GM18907 (cell line): ENCODE measurements at regions not wholly inside any gene's neighbourhood (a gene's known extent, or its start where the extent isn't known, plus 50 kb on each side); places are given as distances from the start of the nearest gene placed in this dataset.
"Not testable (repeated sequence)": the region's sequence is repeated elsewhere in the genome, so short reads cannot be mapped to it uniquely, and the experiment has no call there.

Source experiments
- ATAC-seq: cut with Tn5 transposase; IDR thresholded peaks from one replicate; pipeline ENCODE4 v1.9.1; 2021; ENCODE audit warnings: mild to moderate bottlenecking, moderate library complexity; ENCODE audit not compliant: unreplicated experiment

DNA sequence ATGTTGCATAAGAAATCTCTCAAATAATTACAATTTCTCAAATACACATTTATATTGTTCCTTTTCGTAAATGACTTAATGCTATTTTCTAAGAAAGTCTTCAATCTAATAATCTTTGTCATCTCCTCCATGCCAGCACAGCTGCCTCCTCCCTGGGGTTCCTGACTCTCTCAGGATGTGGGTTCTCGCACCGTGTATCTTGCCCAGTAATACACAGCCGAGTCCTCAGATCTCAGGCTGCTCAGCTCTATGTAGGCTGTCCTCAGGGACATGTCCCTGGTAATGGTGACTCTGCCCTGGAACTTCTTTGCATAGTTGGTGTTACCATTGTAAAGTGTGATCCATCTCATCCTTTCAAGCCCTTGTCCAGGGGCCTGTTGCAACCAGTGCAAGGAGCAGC, 1177.3 kb downstream of the TMEM121 start:
- ATAC-seq: not testable (repeated sequence)

DNA sequence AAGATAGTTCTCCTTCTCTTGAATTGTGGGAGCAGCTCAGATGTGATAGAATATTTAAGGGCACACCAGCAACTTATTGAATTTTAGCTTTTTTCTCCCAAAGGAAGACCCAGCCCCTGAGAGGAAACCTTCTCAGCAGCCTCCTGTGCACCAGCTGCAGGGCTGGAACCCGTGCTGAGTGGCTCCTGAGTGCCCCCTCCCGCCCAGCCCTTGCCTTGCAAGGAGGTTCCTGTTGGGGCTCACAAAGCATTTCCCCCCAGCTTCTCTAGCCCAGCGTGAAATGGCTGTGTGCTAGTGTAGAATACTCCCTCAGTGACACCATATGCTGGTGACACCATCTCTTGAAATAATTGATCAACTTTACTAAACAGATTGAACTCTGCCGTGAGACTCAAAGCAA, 1180.1 kb downstream of the TMEM121 start:
- not testable (repeated sequence) for ATAC-seq

- ATAC-seq: not testable (repeated sequence)
These were observed 1183.8 kb downstream of the TMEM121 start for GRCh38 chr14:106710187-106710586.

DNA sequence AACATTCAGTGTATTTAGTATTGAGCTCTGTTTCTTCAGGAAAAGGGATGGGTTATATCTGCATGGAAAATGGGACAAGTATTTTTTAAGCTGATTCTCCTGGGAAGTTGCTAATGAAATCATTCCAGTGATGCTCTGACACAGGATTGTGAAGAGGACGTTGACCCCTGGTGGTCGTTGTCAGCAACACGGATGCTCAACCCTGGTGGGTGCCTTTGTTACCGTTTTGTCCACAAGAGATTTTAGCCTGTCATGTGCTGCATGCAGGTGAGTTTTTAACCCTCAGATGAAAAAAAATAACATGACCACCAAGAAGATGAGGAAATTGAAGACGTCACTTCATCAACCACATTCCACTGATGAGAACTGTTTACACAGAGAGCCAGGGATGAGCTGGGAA, 1186.1 kb downstream of the TMEM121 start:
- not testable (repeated sequence) for ATAC-seq

GRCh38 chr14:106714446-106715428, 1188.4 kb downstream of the TMEM121 start:
- ATAC-seq: peak; percentile 73

GRCh38 chr14:106717544-106717943, 1191.2 kb downstream of the TMEM121 start:
- peak; percentile 71 for ATAC-seq

- ATAC-seq: not testable (repeated sequence)
These were observed 1193.5 kb downstream of the TMEM121 start for GRCh38 chr14:106719880-106720279.

DNA sequence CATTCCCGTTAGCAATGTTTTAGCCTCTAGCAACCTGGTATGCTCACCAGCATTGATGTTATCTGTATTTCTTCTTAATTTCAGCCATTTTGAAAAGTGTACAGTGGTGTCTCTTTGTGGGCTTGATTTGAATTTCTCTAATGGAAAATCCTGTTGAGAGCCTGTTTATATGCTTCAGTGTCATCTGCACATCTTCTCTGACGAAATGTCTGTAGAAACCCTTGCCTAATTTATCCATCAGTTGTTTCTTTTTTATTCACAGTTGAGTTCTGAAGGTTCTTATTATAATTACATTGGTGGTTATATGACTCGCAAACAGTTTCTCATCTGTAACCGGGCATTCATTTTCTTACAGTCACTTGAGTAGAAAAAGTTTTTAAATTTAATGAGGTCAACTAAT, 1195.5 kb downstream of the TMEM121 start:
- not testable (repeated sequence) for ATAC-seq

DNA sequence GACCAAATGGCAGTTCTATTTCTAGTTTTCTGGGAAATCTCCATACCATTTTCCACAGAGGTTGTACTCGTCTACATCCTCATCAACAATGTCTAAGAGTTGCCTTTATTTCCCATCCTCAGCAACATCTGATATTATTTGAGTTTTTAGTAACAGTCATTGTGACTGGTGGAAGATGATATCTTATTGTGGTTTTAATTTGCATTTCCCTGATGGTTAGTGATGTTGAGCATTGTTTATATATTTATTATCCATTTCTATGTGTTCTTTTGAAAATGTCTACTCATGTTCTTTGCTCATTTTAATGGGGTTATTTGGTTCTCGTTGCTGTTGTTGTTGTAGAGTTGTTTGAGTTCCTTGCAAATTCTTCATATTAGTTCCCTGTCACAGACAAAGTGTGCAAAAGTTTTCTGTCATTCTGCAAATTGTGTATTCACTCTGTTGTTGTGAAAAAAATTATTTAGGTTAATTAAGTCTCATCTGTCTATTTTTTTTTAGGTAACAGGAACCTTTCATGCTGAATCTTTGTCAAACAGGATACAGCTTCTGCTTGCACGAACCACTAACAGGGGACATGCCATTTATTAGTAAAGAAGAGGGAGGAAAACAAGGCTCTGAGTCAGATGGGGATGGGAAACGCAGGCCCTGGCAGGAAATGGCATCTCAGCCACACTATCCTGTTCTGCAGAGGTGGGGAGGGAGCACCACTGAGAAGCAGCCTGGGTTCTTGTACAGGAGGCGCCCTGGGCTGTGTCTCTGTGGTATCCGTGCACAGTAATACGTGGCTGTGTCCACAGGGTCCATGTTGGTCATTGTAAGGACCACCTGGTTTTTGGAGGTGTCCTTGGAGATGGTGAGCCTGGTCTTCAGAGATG, 1196.7 kb downstream of the TMEM121 start:
- ATAC-seq: not testable (repeated sequence)

- ATAC-seq: not testable (repeated sequence)
These were observed 1201.6 kb downstream of the TMEM121 start for GRCh38 chr14:106727962-106728361.

- ATAC-seq: no peak
These were observed 1202.2 kb downstream of the TMEM121 start for GRCh38 chr14:106728611-106729010.

- ATAC-seq: no peak
These were observed 1203.2 kb downstream of the TMEM121 start for GRCh38 chr14:106729551-106729950.

- ATAC-seq: no peak
These were observed 1207.4 kb downstream of the TMEM121 start for GRCh38 chr14:106733771-106734170.

DNA sequence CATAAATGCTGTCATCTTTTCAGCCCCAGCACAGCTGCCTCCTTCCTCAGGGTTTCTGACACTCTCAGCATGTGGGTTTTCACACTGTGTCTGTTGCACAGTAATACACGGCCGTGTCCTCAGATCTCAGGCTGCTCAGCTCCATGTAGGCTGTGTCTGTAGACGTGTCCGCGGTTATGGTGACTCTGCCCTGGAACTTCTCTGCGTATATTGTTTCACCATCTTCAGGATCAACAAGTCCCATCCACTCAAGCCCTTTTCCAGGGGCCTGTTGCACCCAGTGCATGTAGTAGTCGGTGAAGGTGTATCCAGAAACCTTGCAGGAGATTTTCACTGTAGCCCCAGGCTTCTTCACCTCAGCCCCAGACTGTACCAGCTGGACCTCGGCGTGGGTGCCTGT, 1210.6 kb downstream of the TMEM121 start:
- ATAC-seq: no peak

GRCh38 chr14:106738075-106738474, 1211.7 kb downstream of the TMEM121 start:
- no peak for ATAC-seq

DNA sequence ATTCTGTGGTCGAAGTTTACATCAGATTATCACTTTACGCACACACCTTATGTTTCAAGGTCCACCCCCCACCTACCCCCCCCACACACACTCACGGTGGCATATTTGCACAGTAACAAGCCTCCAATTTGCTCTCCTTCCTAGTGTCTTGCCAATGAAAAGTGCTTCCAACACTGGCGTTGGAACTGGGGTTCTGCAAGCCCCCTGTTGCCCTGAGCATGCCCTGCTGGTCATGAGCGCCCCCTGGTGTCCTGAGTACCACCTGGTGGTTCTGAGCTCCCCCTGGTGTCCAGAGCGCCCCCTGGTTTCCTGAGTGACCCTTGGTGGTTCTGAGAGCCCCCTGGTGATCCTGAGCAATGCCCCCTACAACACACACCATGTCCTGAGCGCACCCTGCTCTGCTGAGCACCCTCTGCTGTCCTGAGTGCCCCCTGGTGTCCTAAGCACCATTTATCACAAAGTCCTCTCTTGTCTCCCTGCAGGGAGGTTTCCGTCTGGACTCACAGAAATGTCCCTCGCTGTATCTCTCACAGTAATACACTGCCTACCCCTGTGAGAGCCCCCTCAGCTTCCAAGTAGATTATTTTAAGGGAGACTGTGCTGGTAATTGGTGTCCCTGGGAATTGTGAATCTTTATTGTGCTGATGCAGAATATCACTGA, 1212.3 kb downstream of the TMEM121 start:
- ATAC-seq: not testable (repeated sequence)

DNA sequence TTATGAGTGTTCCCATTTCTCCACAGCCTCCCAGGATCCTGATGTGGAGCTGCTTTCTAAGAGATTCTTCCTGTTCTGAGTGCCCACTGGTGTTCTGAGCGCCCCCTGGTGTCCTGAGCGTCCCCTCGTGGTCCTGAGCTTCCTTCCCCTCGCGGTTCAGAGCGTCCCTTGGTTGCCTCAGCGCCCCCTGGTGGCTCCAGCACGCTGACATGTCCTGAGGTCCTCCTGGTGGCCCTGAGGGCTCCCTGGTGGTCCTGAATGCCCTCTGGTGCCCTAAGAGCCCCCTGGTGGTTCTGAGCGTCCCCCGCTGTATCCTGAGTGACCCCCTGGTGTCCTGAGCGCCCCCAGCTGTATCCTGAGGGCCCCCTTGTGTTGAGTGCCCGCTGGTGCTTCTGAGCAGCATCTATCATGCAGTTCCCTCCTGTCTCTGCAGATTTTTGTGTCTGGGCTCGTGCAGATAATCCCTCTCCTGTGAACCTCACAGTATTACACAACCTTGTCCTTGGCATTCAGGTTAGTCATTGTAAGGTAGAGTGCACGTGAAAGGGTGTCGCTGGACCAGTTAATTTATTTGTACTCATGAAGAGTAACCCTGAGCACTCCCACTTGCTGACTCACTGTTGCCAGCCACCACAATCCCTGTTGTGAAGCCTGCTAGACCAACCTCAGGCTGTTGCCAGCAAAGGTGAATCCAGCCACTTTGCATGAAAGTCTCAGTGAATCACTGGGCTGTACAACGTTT, 1214.9 kb downstream of the TMEM121 start:
- peak; percentile 88 for ATAC-seq

DNA sequence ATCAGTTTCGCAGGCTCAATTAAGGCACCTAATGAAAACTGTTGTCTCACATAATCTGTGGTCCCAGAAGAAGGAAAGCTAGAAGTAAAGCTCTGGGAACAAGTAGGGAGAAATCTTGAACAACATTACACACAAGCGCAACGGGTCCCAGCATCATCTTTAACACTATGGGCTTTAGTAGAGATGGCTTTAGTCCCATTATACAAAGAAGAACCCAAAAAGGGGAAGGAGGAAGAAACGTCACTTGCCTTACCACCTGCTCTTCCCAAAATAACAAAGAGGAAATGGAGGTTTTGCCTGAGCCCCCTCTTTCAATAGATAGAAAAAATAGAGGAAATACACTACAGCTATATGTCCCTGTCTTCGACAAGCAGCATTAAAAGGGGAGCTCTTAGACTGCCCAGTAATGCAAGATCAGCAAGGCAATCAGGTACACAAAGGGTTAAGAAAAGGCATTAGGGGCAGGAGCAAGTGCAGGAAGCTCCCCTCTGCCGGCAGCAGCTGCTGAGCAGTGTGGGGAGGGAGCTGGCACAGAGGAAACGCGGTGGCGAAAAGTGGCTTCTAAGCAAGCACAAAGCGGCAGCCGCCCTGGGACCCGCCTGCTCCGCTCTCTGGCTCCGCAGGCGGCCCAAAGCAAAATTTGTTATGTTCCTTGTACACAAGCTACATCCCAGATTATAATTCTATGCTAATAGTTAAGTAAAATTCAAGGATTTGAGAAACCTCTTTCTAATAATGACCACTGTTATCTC, 1218.8 kb downstream of the TMEM121 start:
- ATAC-seq: peak; percentile 40

- not testable (repeated sequence) for ATAC-seq
These were observed 1223.7 kb downstream of the TMEM121 start for GRCh38 chr14:106750089-106750488.
